GM10266 (cell line): ENCODE measurements at regions not wholly inside any gene's neighbourhood (a gene's known extent, or its start where the extent isn't known, plus 50 kb on each side); places are given as distances from the start of the nearest gene placed in this dataset.

ENCODE experiments used
- DNase-seq: peaks from one replicate; pipeline ENCODE4 v3.0.0; 2012; ENCODE audit errors: extremely low spot score
- TF ChIP-seq, protein P1 (sequence below): IDR thresholded peaks from 2 replicates; pipeline ENCODE4 v1.5.1; 2012; ENCODE audit warnings: mild to moderate bottlenecking, low read depth; ENCODE audit not compliant: control insufficient read depth, insufficient read depth; ENCODE audit errors: missing control alignments

DNA sequence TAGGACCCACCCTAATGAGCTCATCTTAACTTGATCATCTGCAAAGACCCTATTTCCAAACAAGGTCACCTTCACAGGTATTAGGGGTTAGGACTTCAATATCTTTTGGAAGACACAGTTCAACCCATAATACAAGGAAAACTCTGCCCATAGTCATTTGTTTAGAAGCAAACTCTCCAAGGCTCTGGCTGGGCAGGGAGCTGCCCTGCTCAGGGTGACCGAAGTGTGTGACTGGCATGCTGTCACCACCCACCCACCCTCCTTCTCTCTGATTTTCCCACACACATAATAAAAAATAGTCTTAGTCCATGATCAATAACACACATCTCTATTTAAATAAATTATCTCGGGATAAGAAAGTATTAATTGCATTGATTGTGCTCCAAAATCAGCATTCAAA, 161.1 kb downstream of the KCTD15 start:
- no peak for DNase-seq
- TF ChIP-seq, protein P1, sequence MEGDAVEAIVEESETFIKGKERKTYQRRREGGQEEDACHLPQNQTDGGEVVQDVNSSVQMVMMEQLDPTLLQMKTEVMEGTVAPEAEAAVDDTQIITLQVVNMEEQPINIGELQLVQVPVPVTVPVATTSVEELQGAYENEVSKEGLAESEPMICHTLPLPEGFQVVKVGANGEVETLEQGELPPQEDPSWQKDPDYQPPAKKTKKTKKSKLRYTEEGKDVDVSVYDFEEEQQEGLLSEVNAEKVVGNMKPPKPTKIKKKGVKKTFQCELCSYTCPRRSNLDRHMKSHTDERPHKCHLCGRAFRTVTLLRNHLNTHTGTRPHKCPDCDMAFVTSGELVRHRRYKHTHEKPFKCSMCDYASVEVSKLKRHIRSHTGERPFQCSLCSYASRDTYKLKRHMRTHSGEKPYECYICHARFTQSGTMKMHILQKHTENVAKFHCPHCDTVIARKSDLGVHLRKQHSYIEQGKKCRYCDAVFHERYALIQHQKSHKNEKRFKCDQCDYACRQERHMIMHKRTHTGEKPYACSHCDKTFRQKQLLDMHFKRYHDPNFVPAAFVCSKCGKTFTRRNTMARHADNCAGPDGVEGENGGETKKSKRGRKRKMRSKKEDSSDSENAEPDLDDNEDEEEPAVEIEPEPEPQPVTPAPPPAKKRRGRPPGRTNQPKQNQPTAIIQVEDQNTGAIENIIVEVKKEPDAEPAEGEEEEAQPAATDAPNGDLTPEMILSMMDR, result no peak

DNA sequence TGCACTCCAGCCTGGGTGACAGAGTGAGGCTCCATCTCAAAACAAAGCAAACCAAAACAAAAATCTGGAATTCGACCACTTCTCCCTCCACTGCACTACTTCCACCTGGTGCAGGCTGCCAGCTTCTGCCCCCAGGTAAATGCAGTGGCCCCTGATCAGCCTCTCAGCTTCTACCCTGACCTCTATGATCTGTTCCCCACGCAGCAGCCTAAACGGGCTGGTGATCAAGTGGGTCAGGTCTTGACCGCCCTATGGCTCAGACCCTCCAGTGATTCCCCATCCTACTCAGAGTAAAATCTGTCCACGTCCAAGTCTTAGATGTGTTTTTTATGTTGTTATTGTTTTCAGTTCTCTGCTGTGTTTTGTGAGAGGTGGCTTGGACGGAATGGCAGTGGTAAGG, 163.9 kb downstream of the KCTD15 start:
- TF ChIP-seq, protein P1, result no peak
- DNase-seq, result no peak

DNA sequence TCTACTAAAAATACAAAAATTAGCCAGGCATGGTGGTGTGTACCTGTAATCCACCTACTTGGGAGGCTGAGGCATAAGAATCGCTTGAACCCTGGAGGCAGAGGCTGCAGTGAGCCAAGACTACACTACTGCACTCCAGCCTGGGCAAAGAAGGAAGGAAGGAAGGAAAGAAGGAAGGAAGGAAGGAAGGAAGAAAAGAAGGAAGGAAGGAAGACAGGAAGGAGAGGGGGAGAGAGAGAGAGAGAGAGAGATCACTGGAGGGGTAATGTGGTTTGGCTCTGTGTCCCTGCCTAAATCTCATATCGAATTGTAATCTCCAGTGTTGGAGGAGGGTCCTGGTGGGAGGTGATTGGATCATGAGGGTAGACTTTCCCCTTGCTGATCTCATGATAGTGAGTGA, 165.5 kb downstream of the KCTD15 start:
- DNase-seq, result no peak
- TF ChIP-seq, protein P1, result no peak

DNA sequence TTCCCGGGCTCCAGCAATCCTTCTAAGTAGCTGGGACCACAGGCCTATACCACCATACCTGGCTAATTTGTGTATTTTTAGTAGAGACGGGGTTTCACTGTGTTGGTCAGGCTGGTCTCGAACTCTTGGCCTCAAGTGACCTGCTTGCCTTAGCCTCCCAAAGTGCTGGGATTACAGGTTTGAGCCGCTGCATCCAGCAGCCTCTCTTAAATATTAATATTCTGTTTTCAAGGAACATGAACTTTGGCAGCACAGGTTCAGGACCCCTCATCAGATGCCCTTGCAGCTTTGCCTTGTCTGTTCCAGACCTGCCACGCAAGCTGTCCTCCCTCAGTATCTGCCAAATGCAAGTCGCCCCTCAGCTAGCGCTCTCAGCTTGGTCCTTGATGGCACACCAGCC, 166.8 kb downstream of the KCTD15 start:
- TF ChIP-seq, protein P1, result no peak
- DNase-seq, result no peak

DNA sequence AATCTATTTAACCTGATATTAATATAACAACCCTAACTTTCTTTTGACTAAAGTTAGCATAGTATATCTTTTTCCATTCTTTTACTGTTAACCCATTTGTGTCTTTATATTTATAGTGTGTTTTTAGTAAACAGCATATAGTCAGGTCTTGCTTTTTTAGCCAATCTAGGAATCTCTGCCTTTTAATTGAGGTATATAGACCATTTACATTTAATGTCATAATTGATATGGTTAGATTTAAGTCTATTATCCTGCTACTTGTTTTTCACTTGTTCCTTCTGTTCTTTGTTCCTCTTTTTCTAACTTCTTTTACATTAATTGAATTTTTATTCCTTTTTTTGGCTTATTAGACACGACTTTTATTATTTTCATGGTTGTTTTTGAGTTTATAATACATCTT, 174.4 kb downstream of the KCTD15 start:
- TF ChIP-seq, protein P1, result no peak
- no peak for DNase-seq

DNA sequence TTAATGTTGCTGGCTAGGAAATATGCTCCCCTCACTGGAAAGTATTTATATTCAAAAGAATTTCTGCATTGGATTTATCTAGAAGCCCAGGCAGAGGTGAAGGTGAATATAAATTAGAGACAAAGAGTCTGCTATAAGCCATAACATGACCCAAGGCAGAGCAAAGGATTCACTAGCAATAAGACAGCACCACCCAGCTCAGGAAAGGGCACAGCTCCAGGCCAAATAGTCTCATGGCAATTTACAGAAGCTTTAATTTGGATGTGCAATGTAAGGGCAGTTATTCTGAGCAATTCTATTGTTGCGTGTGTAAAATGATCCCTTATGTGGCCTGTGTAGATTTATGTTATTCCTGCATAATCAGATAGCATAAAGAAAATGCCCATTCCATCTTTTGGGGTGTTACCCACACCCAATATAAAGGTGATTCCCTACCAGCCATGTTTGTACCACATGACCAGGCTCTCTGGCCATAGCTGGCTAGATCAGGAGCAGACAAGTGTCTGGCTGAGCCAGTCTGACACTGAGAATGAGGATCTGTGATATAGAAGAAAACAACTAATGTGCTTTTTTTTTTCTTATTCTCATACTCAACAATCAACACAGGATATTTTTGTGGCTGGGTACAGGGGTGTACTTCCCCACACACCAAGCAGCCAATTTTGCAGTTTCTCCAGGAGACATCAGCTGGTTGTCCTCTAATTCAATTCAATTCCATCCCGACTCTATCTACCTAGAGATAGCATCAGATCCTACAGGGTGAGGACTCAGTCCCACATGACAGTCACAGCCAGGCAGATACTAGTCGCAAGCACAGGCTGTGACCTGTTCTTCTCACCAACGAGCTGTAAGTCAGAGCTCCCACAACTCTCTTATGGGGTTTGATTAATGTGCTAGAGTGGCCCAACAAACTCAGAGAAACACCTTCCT, 181.4 kb downstream of the KCTD15 start:
- TF ChIP-seq, protein P1, result no peak
- no peak for DNase-seq

DNA sequence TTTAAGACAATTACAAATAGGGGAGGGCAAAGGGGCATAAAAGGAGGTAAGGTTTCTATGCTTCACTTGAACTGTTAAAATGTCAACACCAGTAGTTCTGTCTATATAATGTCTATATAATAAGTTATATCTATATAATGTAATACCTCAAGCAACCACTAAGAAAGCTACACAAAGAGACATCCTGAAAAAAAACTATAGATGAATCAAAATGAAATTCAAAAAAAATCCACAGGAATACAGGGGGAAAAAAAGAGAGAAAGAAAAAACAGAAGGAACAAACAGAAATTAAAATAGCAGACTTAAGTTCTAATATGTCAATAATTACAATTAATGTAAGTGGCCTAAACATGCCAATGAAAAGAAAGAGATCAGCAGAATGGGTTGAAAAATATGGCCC, 186.0 kb downstream of the KCTD15 start:
- TF ChIP-seq, protein P1, result no peak
- no peak for DNase-seq
